Panc1 (cell line): ENCODE measurements at regions not wholly inside any gene's neighbourhood (a gene's known extent, or its start where the extent isn't known, plus 50 kb on each side); places are given as distances from the start of the nearest gene placed in this dataset.

Experiments
- ATAC-seq: fragments of 200-7000 bp; cut with Tn5 transposase; 2 replicates; pipeline ENCODE4 v1.9.1; 2020; ENCODE audit warnings: mild to moderate bottlenecking, moderate library complexity
- BruUV-seq: library from RNA; stranded (reverse); fragments of 400-500 nt; replicated peaks from 2 replicates; lab custom pipeline; 2021; lab: Mats Ljungman, UMichigan
- CTCF ChIA-PET: fragments of 300-600 bp; sonication (Branson Sonifier 250); formaldehyde crosslinking; loops from one replicate; lab custom pipeline; 2022; ENCODE audit warnings: antibody characterized with exemption; lab: Charles Lee
- POLR2A ChIA-PET: fragments of 300-600 bp; sonication (Branson Sonifier 250); formaldehyde crosslinking; loops from one replicate; lab custom pipeline; 2022; ENCODE audit warnings: antibody characterized with exemption; lab: Charles Lee
- DNase-seq: peaks from one replicate; pipeline ENCODE4 v3.0.0-alpha.2; 2010; ENCODE audit warnings: low read depth, low spot score
- H3K27ac ChIP-seq: 2 replicates; pipeline ENCODE4 v1.5.1; 2011; ENCODE audit warnings: mild to moderate bottlenecking, low read length, inconsistent platforms
- H3K27me3 ChIP-seq: fragments of 200-500 bp; sonication (Bioruptor generic); 2 replicates; pipeline ENCODE4 v1.6.0; 2014; ENCODE audit warnings: low read length, inconsistent platforms; ENCODE audit not compliant: control insufficient read depth, insufficient read depth
- H3K36me3 ChIP-seq: fragments of 200-500 bp; sonication (Bioruptor generic); 2 replicates; pipeline ENCODE4 v1.5.1; 2014; ENCODE audit warnings: inconsistent platforms, mild to moderate bottlenecking, low read length, moderate library complexity; ENCODE audit not compliant: control insufficient read depth, insufficient read depth
- H3K4me1 ChIP-seq: 2 replicates; pipeline ENCODE4 v1.5.1; 2011; ENCODE audit warnings: inconsistent platforms, mild to moderate bottlenecking, low read length, moderate library complexity; ENCODE audit not compliant: control insufficient read depth, insufficient read depth
- H3K4me3 ChIP-seq, 2 experiments: 2 replicates each; pipeline ENCODE4 v1.5.1; 2011 to 2012; ENCODE audit warnings: low read depth in 2 of 2, low read length in 2 of 2, mild to moderate bottlenecking in 2 of 2, inconsistent platforms in 1 of 2, moderate library complexity in 1 of 2
- H3K9me3 ChIP-seq: fragments of 200-500 bp; sonication (Bioruptor generic); 2 replicates; pipeline ENCODE4 v1.5.1; 2014; ENCODE audit warnings: low read depth, mild to moderate bottlenecking, inconsistent platforms, low read length, moderate library complexity; ENCODE audit not compliant: control insufficient read depth, insufficient read depth
- CTCF ChIP-seq: fragments of 450-650 bp; IDR thresholded peaks from 2 replicates; pipeline ENCODE4 v1.5.1; 2017; ENCODE audit warnings: mild to moderate bottlenecking
- POLR2AphosphoS5 ChIP-seq: IDR thresholded peaks from 2 replicates; pipeline ENCODE4 v1.6.1; 2012; ENCODE audit warnings: mild to moderate bottlenecking, low read depth, low read length, moderate library complexity
- REST ChIP-seq, 2 experiments: IDR thresholded peaks; 2 replicates each; pipeline ENCODE4 v1.6.1; 2011 to 2012; ENCODE audit warnings: low read depth in 2 of 2, control low read depth in 1 of 2, low read length in 1 of 2, mild to moderate bottlenecking in 1 of 2, moderate library complexity in 1 of 2; ENCODE audit not compliant: insufficient read depth in 1 of 2
- SIN3A ChIP-seq: IDR thresholded peaks from 2 replicates; pipeline ENCODE4 v1.6.1; 2012; ENCODE audit warnings: low read depth, mild to moderate bottlenecking, low read length, moderate library complexity, borderline replicate concordance; ENCODE audit not compliant: insufficient read depth
- TCF7L2 ChIP-seq: IDR thresholded peaks from 2 replicates; pipeline ENCODE4 v1.6.1; 2011; ENCODE audit warnings: mild to moderate bottlenecking, low read depth, low read length, inconsistent platforms
- in situ Hi-C: cut with HindIII; loops from 2 replicates; pipeline ENCODE4 v1.10.0; 2016; ENCODE audit warnings: low sequenced_read_pairs, low pct_unique_long_range_greater_than_20kb
- intact Hi-C: fragments of 100-400 bp; cut with micrococcal nuclease; formaldehyde crosslinking; loops from one replicate; pipeline ENCODE4 v1.10.0; 2022; ENCODE audit not compliant: unreplicated experiment

DNA sequence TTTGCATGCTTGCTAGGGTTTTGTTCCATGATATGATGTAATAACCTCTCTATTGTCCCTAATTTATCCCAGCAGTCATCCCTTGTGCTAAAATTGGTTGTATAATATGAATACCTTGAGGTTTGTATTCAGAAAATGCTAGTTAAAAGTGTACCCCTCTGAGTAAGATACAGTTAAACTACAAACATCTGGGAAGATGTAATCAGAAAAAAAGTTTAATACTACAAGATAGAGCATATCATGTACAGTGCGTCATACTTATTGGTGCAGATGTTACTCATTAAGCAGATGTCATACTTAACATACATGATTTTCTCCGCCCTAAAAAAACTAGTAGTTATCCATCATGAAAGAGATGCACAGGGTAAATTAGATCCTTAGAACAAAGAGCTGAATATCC is 336.1 kb upstream of the KCND2 start:
- no peaks in the 10 kb centered on the region for H3K4me1 ChIP-seq
- H3K4me3 ChIP-seq: no peak overlapping the region
- H3K36me3 ChIP-seq: no peaks in the 10 kb centered on the region
- CTCF ChIA-PET: no interaction called here
- POLR2A ChIA-PET: no interaction called here
- intact Hi-C loops (loop anchor here (10.0 kb wide), 1 partner anchor 618 kb away; no protein-coding TSS in a partner anchor), in situ Hi-C loops (no loop called here)
- H3K27ac ChIP-seq: no peak overlapping the region
- no TSS peak for BruUV-seq
- H3K9me3 ChIP-seq: no peaks in the 10 kb centered on the region
- H3K27me3 ChIP-seq: no peaks in the 10 kb centered on the region
- no peak for TF ChIP-seq REST (IDR thresholded peaks at IDR 0.05; ENCODE audit: insufficient read depth in 1 of 2, low read depth in 2 of 2, low read length in 1 of 2)
- no peak for TF ChIP-seq POLR2AphosphoS5
- TF ChIP-seq SIN3A: no peak
- TF ChIP-seq CTCF: no peak
- TF ChIP-seq TCF7L2: no peak
- ATAC-seq (no peak), DNase-seq (no peak)

DNA sequence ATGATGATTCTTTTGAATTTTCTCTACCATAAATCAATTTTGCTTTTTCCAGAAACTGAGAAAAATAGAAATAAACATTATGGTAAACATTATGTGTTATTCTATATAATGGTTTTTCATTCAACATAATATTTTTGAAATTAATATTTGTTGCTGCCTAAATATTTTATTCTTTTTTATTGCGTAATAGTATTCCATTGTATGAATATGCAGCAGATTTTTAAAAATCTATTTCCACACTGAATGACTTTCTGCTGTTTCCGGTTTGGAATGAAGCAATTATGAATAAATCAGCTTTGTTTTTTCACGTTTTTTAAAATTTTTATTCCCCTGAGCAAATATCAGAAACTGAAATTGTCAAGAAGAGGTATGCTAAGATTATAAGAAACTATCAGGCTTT is 335.2 kb upstream of the KCND2 start:
- intact Hi-C loops: loop anchor here (10.0 kb wide), 1 partner anchor 617 kb away; no protein-coding TSS in a partner anchor
- H3K4me3 ChIP-seq: no peak overlapping the region
- in situ Hi-C loops: no loop called here
- no peaks in the 10 kb centered on the region for H3K4me1 ChIP-seq
- H3K27ac ChIP-seq: no peak overlapping the region
- TF ChIP-seq REST (IDR thresholded peaks at IDR 0.05; ENCODE audit: insufficient read depth in 1 of 2, low read depth in 2 of 2, low read length in 1 of 2) (no peak), TCF7L2 (no peak)
- DNase-seq (no peak), ATAC-seq (no peak)
- ChIA-PET POLR2A (no interaction called here), CTCF (no interaction called here)
- H3K36me3 ChIP-seq: no peaks in the 10 kb centered on the region
- H3K27me3 ChIP-seq: no peaks in the 10 kb centered on the region
- no TSS peak for BruUV-seq
- H3K9me3 ChIP-seq: no peaks in the 10 kb centered on the region
